HEK293T (cell line): ENCODE measurements at regions not wholly inside any gene's neighbourhood (a gene's known extent, or its start where the extent isn't known, plus 50 kb on each side); places are given as distances from the start of the nearest gene placed in this dataset.

Experiments
- CTCF ChIA-PET: fragments of 350-600 bp; formaldehyde crosslinking; extraction: SDS; loops from one replicate; lab custom pipeline; 2021; ENCODE audit warnings: antibody characterized with exemption, inconsistent platforms; lab: Yijun Ruan, JAX
- POLR2A ChIA-PET: fragments of 350-600 bp; formaldehyde crosslinking; extraction: SDS; loops from one replicate; lab custom pipeline; 2020; ENCODE audit warnings: antibody characterized with exemption, inconsistent platforms; lab: Yijun Ruan, JAX
- DNase-seq: peaks from one replicate; pipeline ENCODE4 v3.0.0; 2012; ENCODE audit warnings: mixed read lengths; ENCODE audit errors: extremely low spot score
- ARNT ChIP-seq: fragments of 450-650 bp; IDR thresholded peaks from 2 replicates; pipeline ENCODE4 v1.6.1; 2017; ENCODE audit warnings: mild to moderate bottlenecking
- BHLHE40 ChIP-seq: fragments of 450-650 bp; IDR thresholded peaks from 2 replicates; pipeline ENCODE4 v1.6.1; 2016; ENCODE audit warnings: mild to moderate bottlenecking, moderate library complexity, borderline replicate concordance
- CTBP1 ChIP-seq: fragments of 450-650 bp; IDR thresholded peaks from 2 replicates; pipeline ENCODE4 v1.6.1; 2016; ENCODE audit warnings: borderline replicate concordance
- ELF4 ChIP-seq: fragments of 450-650 bp; IDR thresholded peaks from 2 replicates; pipeline ENCODE4 v1.6.1; 2017; ENCODE audit warnings: antibody characterized with exemption
- FOXA1 ChIP-seq: fragments of 450-650 bp; IDR thresholded peaks from 2 replicates; pipeline ENCODE4 v1.6.1; 2016; ENCODE audit warnings: mild to moderate bottlenecking
- FOXK2 ChIP-seq: fragments of 450-650 bp; IDR thresholded peaks from 2 replicates; pipeline ENCODE4 v1.6.1; 2016; ENCODE audit warnings: mild to moderate bottlenecking
- FOXM1 ChIP-seq: fragments of 450-650 bp; IDR thresholded peaks from 2 replicates; pipeline ENCODE4 v1.6.1; 2017; ENCODE audit warnings: mild to moderate bottlenecking, borderline replicate concordance
- HDGF ChIP-seq: fragments of 450-650 bp; IDR thresholded peaks from 2 replicates; pipeline ENCODE4 v1.6.1; 2017; ENCODE audit warnings: antibody characterized with exemption, borderline replicate concordance
- L3MBTL2 ChIP-seq: fragments of 450-650 bp; conservative IDR thresholded peaks from 2 replicates; pipeline ENCODE4 v1.6.1; 2016; ENCODE audit warnings: mild to moderate bottlenecking
- LEF1 ChIP-seq: fragments of 450-650 bp; IDR thresholded peaks from 2 replicates; pipeline ENCODE4 v1.6.1; 2017; ENCODE audit warnings: mild to moderate bottlenecking, borderline replicate concordance
- NFRKB ChIP-seq: fragments of 450-650 bp; IDR thresholded peaks from 2 replicates; pipeline ENCODE4 v1.6.1; 2016; ENCODE audit warnings: mild to moderate bottlenecking, moderate library complexity
- SP1 ChIP-seq: fragments of 450-650 bp; IDR thresholded peaks from 2 replicates; pipeline ENCODE4 v1.6.1; 2017
- SUZ12 ChIP-seq: fragments of 450-650 bp; IDR thresholded peaks from 2 replicates; pipeline ENCODE4 v1.6.1; 2016; ENCODE audit warnings: mild to moderate bottlenecking
- TARDBP ChIP-seq: fragments of 450-650 bp; IDR thresholded peaks from 2 replicates; pipeline ENCODE4 v1.6.1; 2016
- ZNF384 ChIP-seq: fragments of 450-650 bp; IDR thresholded peaks from 2 replicates; pipeline ENCODE4 v1.6.1; 2016
- TF ChIP-seq, protein P1 (sequence below): fragments of 450-650 bp; IDR thresholded peaks from 2 replicates; pipeline ENCODE4 v1.6.1; 2016

DNA sequence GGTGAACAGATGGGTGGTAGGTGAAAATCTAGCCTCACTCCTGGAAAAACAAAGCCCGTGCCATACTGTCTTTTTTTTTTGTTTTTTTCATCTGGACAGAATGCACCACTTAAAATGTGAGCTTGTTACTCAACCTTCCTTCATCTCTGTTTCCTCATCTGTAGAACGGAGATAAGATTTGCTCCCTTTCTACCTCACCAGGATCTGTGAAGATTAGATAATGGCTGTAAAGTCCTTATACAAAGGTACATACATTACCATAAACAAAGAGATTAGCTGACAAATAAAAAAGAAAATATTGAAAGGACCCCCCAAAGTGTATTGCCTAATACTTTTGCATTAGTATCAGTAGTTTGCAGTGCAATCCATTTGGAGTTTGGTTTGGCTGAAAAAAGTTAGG lies 75.4 kb upstream of the ZEB2 start:
- CTCF ChIA-PET = no interaction called here
- POLR2A ChIA-PET = no interaction called here

DNA sequence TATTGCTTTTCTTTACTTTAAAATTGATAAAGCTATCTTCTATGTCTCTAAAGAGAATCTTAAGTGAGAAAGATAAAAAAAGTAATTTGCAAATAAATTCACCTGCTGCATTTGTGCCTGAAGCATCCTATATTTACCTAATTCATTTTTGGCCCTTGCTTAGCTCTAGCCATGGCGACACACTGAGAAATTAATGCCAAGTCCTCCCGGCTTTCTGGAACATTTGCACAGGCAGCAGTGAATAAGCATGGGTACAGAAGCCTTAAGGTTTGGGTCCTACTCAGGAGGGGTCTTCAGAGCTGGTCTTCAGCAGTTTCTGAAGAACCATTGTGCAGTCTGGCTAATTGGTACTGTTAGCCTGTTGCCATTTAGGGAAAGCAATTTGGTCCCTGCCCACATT lies 73.9 kb upstream of the ZEB2 start:
- TF ChIP-seq, protein P1, sequence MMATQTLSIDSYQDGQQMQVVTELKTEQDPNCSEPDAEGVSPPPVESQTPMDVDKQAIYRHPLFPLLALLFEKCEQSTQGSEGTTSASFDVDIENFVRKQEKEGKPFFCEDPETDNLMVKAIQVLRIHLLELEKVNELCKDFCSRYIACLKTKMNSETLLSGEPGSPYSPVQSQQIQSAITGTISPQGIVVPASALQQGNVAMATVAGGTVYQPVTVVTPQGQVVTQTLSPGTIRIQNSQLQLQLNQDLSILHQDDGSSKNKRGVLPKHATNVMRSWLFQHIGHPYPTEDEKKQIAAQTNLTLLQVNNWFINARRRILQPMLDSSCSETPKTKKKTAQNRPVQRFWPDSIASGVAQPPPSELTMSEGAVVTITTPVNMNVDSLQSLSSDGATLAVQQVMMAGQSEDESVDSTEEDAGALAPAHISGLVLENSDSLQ = no peak
- TF ChIP-seq CTBP1 = no peak
- no peak for DNase-seq
- ChIA-PET CTCF (no interaction called here), POLR2A (no interaction called here)

More for the DNA sequence above, 75.4 kb upstream of the ZEB2 start:
- TF ChIP-seq HDGF (no peak), FOXK2 (no peak), SP1 (no peak), NFRKB (no peak), ARNT (no peak), ELF4 (no peak), LEF1 (no peak), CTBP1 (no peak), SUZ12 (no peak), BHLHE40 (no peak), L3MBTL2 (no peak), FOXA1 (no peak), ZNF384 (no peak), TARDBP (no peak)
- TF ChIP-seq, protein P1 = no peak
- no peak for DNase-seq

DNA sequence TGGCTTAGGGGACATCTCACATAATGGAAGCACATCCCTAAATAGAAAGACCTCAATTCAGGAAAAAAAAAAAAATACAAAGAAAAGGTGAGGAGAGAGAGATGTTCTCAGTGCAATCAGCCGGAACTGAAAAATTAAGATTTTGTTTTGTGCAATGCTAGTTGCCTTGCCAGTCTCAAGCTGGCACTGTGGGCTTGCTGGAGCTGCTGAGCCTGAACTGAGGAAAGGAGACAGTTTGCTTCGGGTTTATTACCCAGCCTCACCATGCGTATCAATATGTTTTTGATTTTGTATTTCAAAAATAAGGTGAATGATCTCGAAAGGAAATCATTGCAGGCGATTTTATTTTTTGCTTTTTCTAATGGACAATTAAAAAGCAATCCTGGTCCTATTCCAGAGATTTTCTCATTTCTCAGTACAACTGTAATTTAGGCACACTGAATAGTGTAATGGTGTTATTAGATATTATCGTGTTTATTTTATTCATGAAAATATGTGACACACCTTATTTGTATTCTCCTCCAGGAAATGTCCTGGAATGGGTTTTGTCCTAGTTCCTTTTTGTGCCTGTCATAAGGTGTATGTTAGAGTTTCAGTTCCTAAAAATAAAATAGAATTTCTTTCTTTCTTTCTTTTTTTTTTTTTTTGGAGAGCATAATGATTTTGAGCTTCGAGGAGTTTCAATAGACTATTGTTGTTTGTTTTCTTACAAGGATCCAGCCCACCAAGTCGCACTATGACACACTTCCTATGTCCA lies 72.8 kb upstream of the ZEB2 start:
- no peak for DNase-seq
- CTCF ChIA-PET = no interaction called here
- POLR2A ChIA-PET = no interaction called here
- TF ChIP-seq BHLHE40 (no peak), LEF1 (no peak), SP1 (no peak), HDGF (no peak), FOXM1 (no peak), SUZ12 (no peak), NFRKB (no peak), ARNT (no peak), TARDBP (no peak), ZNF384 (no peak), FOXK2 (no peak), CTBP1 (no peak), L3MBTL2 (no peak)

DNA sequence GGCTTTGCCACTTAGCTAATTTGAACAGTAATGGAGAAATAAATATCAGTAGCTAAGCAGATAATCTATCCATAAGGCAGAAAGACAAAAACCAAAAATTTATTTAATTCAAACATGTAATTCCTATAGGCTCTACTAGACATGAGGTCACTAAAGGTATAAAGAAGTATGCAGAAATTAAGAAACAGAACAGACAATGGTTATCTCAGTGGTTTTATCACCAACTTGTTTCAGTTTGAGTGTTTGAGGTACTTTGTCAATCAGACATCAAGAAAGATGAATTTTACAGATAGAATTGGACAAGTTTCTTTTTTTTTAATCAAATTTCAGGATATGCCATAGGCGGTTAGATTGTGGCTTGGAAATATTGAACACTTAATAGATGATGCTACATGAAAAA lies 67.4 kb upstream of the ZEB2 start:
- no peak for DNase-seq
- TF ChIP-seq FOXM1 (no peak), TARDBP (no peak), FOXK2 (no peak), BHLHE40 (no peak), NFRKB (no peak), FOXA1 (no peak)
- TF ChIP-seq, protein P1 = no peak
- ChIA-PET CTCF (no interaction called here), POLR2A (no interaction called here)

DNA sequence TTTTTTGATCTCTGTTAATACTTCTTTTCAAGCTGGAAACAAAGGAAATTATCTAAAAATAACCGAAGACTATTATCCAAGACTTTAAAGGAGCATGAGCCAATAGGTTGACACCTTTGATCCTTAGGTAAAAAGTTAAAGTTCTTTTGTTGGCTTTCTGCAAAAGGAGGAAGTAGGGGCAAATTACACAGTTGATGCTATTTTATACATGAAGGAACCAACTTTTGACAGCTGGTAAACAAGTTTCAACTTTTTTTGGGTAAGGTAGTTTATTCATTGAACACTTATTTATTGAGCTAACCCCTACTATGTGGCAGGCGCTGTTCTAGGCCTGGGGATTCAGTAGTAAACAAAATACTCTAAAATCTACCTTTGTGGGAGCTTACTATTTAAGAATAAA lies 66.6 kb upstream of the ZEB2 start:
- POLR2A ChIA-PET = no interaction called here

More for the DNA sequence above, 66.6 kb upstream of the ZEB2 start:
- DNase-seq = no peak
- TF ChIP-seq TARDBP (no peak), SUZ12 (no peak), CTBP1 (no peak), ZNF384 (no peak), ELF4 (no peak), L3MBTL2 (no peak), HDGF (no peak), SP1 (no peak), FOXK2 (no peak), NFRKB (no peak), BHLHE40 (no peak), FOXA1 (no peak), ARNT (no peak), FOXM1 (no peak), LEF1 (no peak)
- TF ChIP-seq, protein P1 = no peak
- CTCF ChIA-PET = no interaction called here
